Gastrocnemius medialis (tissue), 4 donors: ENCODE measurements at regions not wholly inside any gene's neighbourhood (a gene's known extent, or its start where the extent isn't known, plus 50 kb on each side); places are given as distances from the start of the nearest gene placed in this dataset.

ENCODE experiments used
- CTCF ChIP-seq, 5 experiments: fragments of 450-650 bp in 3 of 5; fragments of 200-600 bp in 2 of 5; sonication (generic) in 2 of 5; IDR thresholded peaks in 4 of 5; conservative IDR thresholded peaks in 1 of 5; 1 replicate in 4 of 5; 2 replicates in 1 of 5; pipeline ENCODE4 v1.5.1; 2016 to 2019; ENCODE audit warnings: antibody characterized with exemption in 5 of 5, mild to moderate bottlenecking in 3 of 5, moderate library complexity in 3 of 5
- POLR2A ChIP-seq, 2 donors: fragments of 450-650 bp; IDR thresholded peaks; one replicate each; pipeline ENCODE4 v1.6.1; 2017; ENCODE audit warnings: antibody characterized with exemption in 2 of 2, mild to moderate bottlenecking in 2 of 2, moderate library complexity in 2 of 2

- no peak for TF ChIP-seq CTCF (IDR thresholded peaks at IDR 0.05 in 4 of 5, conservative IDR thresholded peaks at IDR 0.05 in 1 of 5)
- TF ChIP-seq POLR2A (IDR thresholded peaks at IDR 0.05), result no peak
These were observed 587.1 kb downstream of the RBFOX1 start for GRCh38 chr16:7919782-7920181.
